ENCODE measurements at regions not wholly inside any gene's neighbourhood (a gene's known extent, or its start where the extent isn't known, plus 50 kb on each side); places are given as distances from the start of the nearest gene placed in this dataset.

GRCh38 chr4:189815404-189816192 lies 125.1 kb upstream of the FRG1 start:
- Mint-ChIP-seq H3K4me1 (ENCODE audit: low read depth) (no peaks in the 10 kb centered on the region), H3K27me3 (peaks cover 11% of the 10 kb centered on the region), H3K9me3 (no peaks in the 10 kb centered on the region), H3K4me3 (no peak overlapping the region), H3K27ac (no peak overlapping the region), H3K36me3 (ENCODE audit: low read depth) (no peaks in the 10 kb centered on the region)
- H3K4me3 ChIP-seq (ENCODE audit: low read length) = no peak overlapping the region
- intact Hi-C loops (cut with DNase I, micrococcal nuclease) = no loop called here
- no peaks in the 10 kb centered on the region for H3K36me3 ChIP-seq (ENCODE audit: insufficient read depth, low read length)
- no peak for TF ChIP-seq CTCF (IDR thresholded peaks at IDR 0.05)
- POLR2A ChIA-PET = no interaction called here
- H3K9me3 ChIP-seq (ENCODE audit: control insufficient read depth in 1 of 2, insufficient read depth in 1 of 2, low read length in 2 of 2) = peaks cover 0 to 5% of the 10 kb centered on the region in 2 experiments
- peaks cover 0 to 3% of the 10 kb centered on the region in 2 experiments for H3K27me3 ChIP-seq (ENCODE audit: control insufficient read depth in 1 of 2, insufficient read depth in 2 of 2, low read length in 2 of 2)
- no peaks in the 10 kb centered on the region for H3K4me1 ChIP-seq (ENCODE audit: insufficient read depth, low read length)
- ATAC-seq (ENCODE audit: poor library complexity) = no peak
- no peak for DNase-seq
- no peak overlapping the region for H3K27ac ChIP-seq (ENCODE audit: low read depth in 1 of 2, low read length in 2 of 2)
- CTCF ChIA-PET = no interaction called here

GRCh38 chr4:189822326-189822725 lies 118.3 kb upstream of the FRG1 start:
- H3K4me1 Mint-ChIP-seq (ENCODE audit: low read depth) = no peaks in the 10 kb centered on the region
- POLR2A ChIA-PET = no interaction called here
- no peak overlapping the region for H3K27ac ChIP-seq (ENCODE audit: low read depth in 1 of 2, low read length in 2 of 2)

GRCh38 chr4:189823591-189823990 lies 117.1 kb upstream of the FRG1 start:
- H3K4me3 ChIP-seq (ENCODE audit: low read length) = no peak overlapping the region
- H3K4me1 ChIP-seq (ENCODE audit: insufficient read depth, low read length) = no peaks in the 10 kb centered on the region
- Mint-ChIP-seq H3K4me3 (no peak overlapping the region), H3K27me3 (no peaks in the 10 kb centered on the region), H3K27ac (no peak overlapping the region), H3K4me1 (ENCODE audit: low read depth) (no peaks in the 10 kb centered on the region), H3K9me3 (no peaks in the 10 kb centered on the region), H3K36me3 (ENCODE audit: low read depth) (no peaks in the 10 kb centered on the region)
- ATAC-seq (ENCODE audit: poor library complexity) (no peak), DNase-seq (no peak)
- no peaks in the 10 kb centered on the region for H3K27me3 ChIP-seq (ENCODE audit: control insufficient read depth in 1 of 2, insufficient read depth in 2 of 2, low read length in 2 of 2)
- no peak for TF ChIP-seq CTCF (IDR thresholded peaks at IDR 0.05)
- intact Hi-C loops (cut with DNase I, micrococcal nuclease) = no loop called here
- POLR2A ChIA-PET = no interaction called here
- CTCF ChIA-PET = no interaction called here
- H3K9me3 ChIP-seq (ENCODE audit: control insufficient read depth in 1 of 2, insufficient read depth in 1 of 2, low read length in 2 of 2) = peaks cover 0 to 4% of the 10 kb centered on the region in 2 experiments
- H3K36me3 ChIP-seq (ENCODE audit: insufficient read depth, low read length) = no peaks in the 10 kb centered on the region
- H3K27ac ChIP-seq (ENCODE audit: low read depth in 1 of 2, low read length in 2 of 2) = no peak overlapping the region

More at GRCh38 chr4:189822326-189822725, 118.3 kb upstream of the FRG1 start:
- Mint-ChIP-seq H3K4me3 (no peak overlapping the region), H3K27me3 (no peaks in the 10 kb centered on the region), H3K9me3 (no peaks in the 10 kb centered on the region), H3K27ac (no peak overlapping the region), H3K36me3 (ENCODE audit: low read depth) (no peaks in the 10 kb centered on the region)
- TF ChIP-seq CTCF (IDR thresholded peaks at IDR 0.05) = no peak
- no peak for ATAC-seq (ENCODE audit: poor library complexity)
- Histone ChIP-seq H3K4me1 (ENCODE audit: insufficient read depth, low read length) (no peaks in the 10 kb centered on the region), H3K4me3 (ENCODE audit: low read length) (no peak overlapping the region), H3K9me3 (ENCODE audit: control insufficient read depth in 1 of 2, insufficient read depth in 1 of 2, low read length in 2 of 2) (no peaks in the 10 kb centered on the region), H3K36me3 (ENCODE audit: insufficient read depth, low read length) (no peaks in the 10 kb centered on the region), H3K27me3 (ENCODE audit: control insufficient read depth in 1 of 2, insufficient read depth in 2 of 2, low read length in 2 of 2) (no peaks in the 10 kb centered on the region)
- intact Hi-C loops (cut with DNase I, micrococcal nuclease) = no loop called here
- no peak for DNase-seq
- CTCF ChIA-PET = no interaction called here

Measured in CD4-positive, alpha-beta T cell (primary cell).